Endodermal cell (in vitro differentiated cells): ENCODE measurements at regions not wholly inside any gene's neighbourhood (a gene's known extent, or its start where the extent isn't known, plus 50 kb on each side); places are given as distances from the start of the nearest gene placed in this dataset.

Experiments
- DNase-seq: peaks from one replicate; pipeline ENCODE4 v3.0.0-alpha.2; 2017
- H3K27ac ChIP-seq: 2 replicates; pipeline ENCODE4 v1.5.1; 2013; ENCODE audit warnings: mild to moderate bottlenecking, low read depth, low read length, moderate library complexity
- H3K27me3 ChIP-seq: 2 replicates; pipeline ENCODE4 v1.6.1; 2013; ENCODE audit warnings: mild to moderate bottlenecking, low read length, moderate library complexity; ENCODE audit not compliant: insufficient read depth, control insufficient read depth, poor library complexity, severe bottlenecking
- H3K36me3 ChIP-seq: 2 replicates; pipeline ENCODE4 v1.7.0; 2013; ENCODE audit warnings: mild to moderate bottlenecking, low read length, moderate library complexity; ENCODE audit not compliant: control insufficient read depth, insufficient read depth
- H3K4me1 ChIP-seq: one replicate; pipeline ENCODE4 v1.7.0; 2013; ENCODE audit warnings: low read length; ENCODE audit not compliant: control insufficient read depth, insufficient read depth
- H3K4me3 ChIP-seq: 2 replicates; pipeline ENCODE4 v1.5.1; 2013; ENCODE audit warnings: mild to moderate bottlenecking, low read length, moderate library complexity
- H3K9ac ChIP-seq: 2 replicates; pipeline ENCODE4 v1.6.1; 2013; ENCODE audit warnings: mild to moderate bottlenecking, low read length, moderate library complexity; ENCODE audit not compliant: poor library complexity, severe bottlenecking; ENCODE audit errors: extremely low read depth
- H3K9me3 ChIP-seq: 2 replicates; pipeline ENCODE4 v1.6.1; 2013; ENCODE audit warnings: mild to moderate bottlenecking, low read length, moderate library complexity; ENCODE audit not compliant: control insufficient read depth
- H3K27ac Mint-ChIP-seq: 2 replicates; pipeline ENCODE4 v1.8.0; 2020; ENCODE audit warnings: mixed read lengths
- H3K27me3 Mint-ChIP-seq: 2 replicates; pipeline ENCODE4 v1.8.0; 2021; ENCODE audit warnings: mild to moderate bottlenecking, mixed read lengths; ENCODE audit not compliant: insufficient read depth
- H3K36me3 Mint-ChIP-seq: 2 replicates; pipeline ENCODE4 v1.8.0; 2020; ENCODE audit warnings: low read depth, mixed read lengths
- H3K4me1 Mint-ChIP-seq: 2 replicates; pipeline ENCODE4 v1.8.0; 2020; ENCODE audit warnings: mixed read lengths
- H3K4me3 Mint-ChIP-seq: 2 replicates; pipeline ENCODE4 v1.8.0; 2020; ENCODE audit warnings: mild to moderate bottlenecking, moderate library complexity, mixed read lengths
- H3K9me3 Mint-ChIP-seq: 2 replicates; pipeline ENCODE4 v1.8.0; 2020; ENCODE audit warnings: mild to moderate bottlenecking, mixed read lengths
- CTCF ChIP-seq: fragments of 200-600 bp; sonication (generic); conservative IDR thresholded peaks from 2 replicates; pipeline ENCODE4 v1.5.0; 2021; ENCODE audit warnings: antibody characterized with exemption, mild to moderate bottlenecking
- WGBS, 2 experiments: methylation state at CpG; one replicate each; pipeline versions ENCODE4 v1.1.5 to v1.1.7; 2013; ENCODE audit warnings: missing lambda C conversion rate in 2 of 2, mixed read lengths in 1 of 2; ENCODE audit not compliant: insufficient coverage in 1 of 2, insufficient read length in 1 of 2; 5-methylcytosine and 5-hydroxymethylcytosine counted together

DNA sequence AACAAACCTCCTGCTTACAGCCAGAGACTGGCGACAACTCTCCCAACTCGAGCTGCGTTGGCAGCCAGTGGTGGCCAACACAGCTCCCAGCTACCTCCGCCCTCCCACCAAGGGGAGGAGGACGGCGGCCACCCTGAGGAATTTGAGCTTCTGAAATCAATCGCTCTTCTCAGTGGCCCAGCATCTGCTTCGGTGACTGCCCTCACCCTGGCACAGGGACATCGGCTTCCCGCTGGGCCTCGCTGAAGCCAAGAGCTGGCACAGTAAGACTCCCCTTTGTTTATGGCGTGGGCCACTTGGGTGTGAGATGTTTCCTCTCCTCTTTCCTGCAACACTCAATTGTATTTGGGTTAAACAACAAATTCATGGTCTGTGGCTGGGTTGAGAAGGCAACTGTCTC, 136.2 kb downstream of the ZBTB18 start:
- Mint-ChIP-seq H3K4me3 (no peak overlapping the region), H3K36me3 (no peaks in the 10 kb centered on the region), H3K4me1 (no peaks in the 10 kb centered on the region), H3K27me3 (no peaks in the 10 kb centered on the region), H3K27ac (no peak overlapping the region), H3K9me3 (peaks cover 5% of the 10 kb centered on the region)
- Histone ChIP-seq H3K9me3 (no peaks in the 10 kb centered on the region), H3K27ac (no peak overlapping the region), H3K27me3 (no peaks in the 10 kb centered on the region), H3K9ac (no peak overlapping the region), H3K36me3 (no peaks in the 10 kb centered on the region), H3K4me1 (no peaks in the 10 kb centered on the region), H3K4me3 (no peak overlapping the region)
- 88 to 92% methylated on average over 7 to 12 of the region's 12 CpGs for WGBS, 2 experiments
- DNase-seq: no peak
- no peak for TF ChIP-seq CTCF

GRCh38 chr1:244191581-244191980, 140.5 kb downstream of the ZBTB18 start:
- TF ChIP-seq CTCF: no peak
- Mint-ChIP-seq H3K27me3 (no peaks in the 10 kb centered on the region), H3K4me1 (peaks cover 6% of the 10 kb centered on the region), H3K9me3 (peaks cover 5% of the 10 kb centered on the region), H3K36me3 (no peaks in the 10 kb centered on the region), H3K27ac (no peak overlapping the region), H3K4me3 (no peak overlapping the region)
- no peak for DNase-seq
- no peaks in the 10 kb centered on the region for H3K4me1 ChIP-seq
- H3K4me3 ChIP-seq: no peak overlapping the region
- no peak overlapping the region for H3K27ac ChIP-seq
- no peak overlapping the region for H3K9ac ChIP-seq
- no peaks in the 10 kb centered on the region for H3K36me3 ChIP-seq
- 91 to 100% methylated on average over 4 to 5 of the region's 5 CpGs for WGBS, 2 experiments
- H3K27me3 ChIP-seq: no peaks in the 10 kb centered on the region
- H3K9me3 ChIP-seq: no peaks in the 10 kb centered on the region

DNA sequence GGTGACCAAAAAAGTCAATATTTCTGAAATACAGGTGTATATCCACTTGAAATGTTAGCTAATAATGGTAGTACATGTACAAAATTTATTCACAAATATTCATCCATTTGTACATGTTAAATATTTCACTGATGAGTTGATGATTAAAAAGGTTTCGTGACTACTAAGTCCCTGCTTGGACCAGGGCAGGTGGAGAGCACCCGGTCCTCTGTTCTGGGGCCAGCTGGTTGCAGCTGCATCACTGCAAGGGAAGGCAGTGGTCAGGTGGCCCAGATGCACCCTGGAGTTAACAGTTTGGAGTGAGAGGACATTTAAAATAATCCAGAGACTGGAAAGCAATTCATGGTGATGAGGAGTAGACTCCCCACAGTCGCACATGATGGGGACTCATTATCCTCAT, 141.2 kb downstream of the ZBTB18 start:
- 94 to 96% methylated on average over 2 to 3 of the region's 3 CpGs for WGBS, 2 experiments

More for the DNA sequence above, 141.2 kb downstream of the ZBTB18 start:
- Mint-ChIP-seq H3K4me1 (peaks cover 6% of the 10 kb centered on the region), H3K9me3 (peaks cover 5% of the 10 kb centered on the region), H3K36me3 (no peaks in the 10 kb centered on the region), H3K27ac (no peak overlapping the region), H3K4me3 (no peak overlapping the region), H3K27me3 (no peaks in the 10 kb centered on the region)
- DNase-seq: no peak
- Histone ChIP-seq H3K27ac (no peak overlapping the region), H3K9ac (no peak overlapping the region), H3K4me1 (no peaks in the 10 kb centered on the region), H3K4me3 (no peak overlapping the region), H3K27me3 (no peaks in the 10 kb centered on the region), H3K36me3 (no peaks in the 10 kb centered on the region), H3K9me3 (no peaks in the 10 kb centered on the region)
- TF ChIP-seq CTCF: no peak
